BE2C (cell line): ENCODE measurements at regions not wholly inside any gene's neighbourhood (a gene's known extent, or its start where the extent isn't known, plus 50 kb on each side); places are given as distances from the start of the nearest gene placed in this dataset.

Experiments
- DNase-seq: peaks from one replicate; pipeline ENCODE4 v3.0.0-alpha.2; 2020
- H3K27me3 ChIP-seq: fragments of 250-450 bp; sonication (Bioruptor Pico); 2 replicates; pipeline ENCODE4 v1.5.1; 2020; ENCODE audit warnings: mild to moderate bottlenecking
- H3K36me3 ChIP-seq: fragments of 250-450 bp; sonication (Bioruptor Pico); 2 replicates; pipeline ENCODE4 v1.5.1; 2020; ENCODE audit warnings: mild to moderate bottlenecking
- H3K4me1 ChIP-seq: fragments of 250-450 bp; sonication (Bioruptor Pico); 2 replicates; pipeline ENCODE4 v1.5.1; 2020
- H3K4me3 ChIP-seq: 2 replicates; pipeline ENCODE4 v1.5.1; 2011; ENCODE audit warnings: low read depth, low read length
- H3K9me3 ChIP-seq: fragments of 250-450 bp; sonication (Bioruptor Pico); 2 replicates; pipeline ENCODE4 v1.5.1; 2020
- TF ChIP-seq, protein P1 (sequence below): IDR thresholded peaks from 2 replicates; pipeline ENCODE4 v1.5.1; 2012; ENCODE audit warnings: mild to moderate bottlenecking, low read depth, low read length

DNA sequence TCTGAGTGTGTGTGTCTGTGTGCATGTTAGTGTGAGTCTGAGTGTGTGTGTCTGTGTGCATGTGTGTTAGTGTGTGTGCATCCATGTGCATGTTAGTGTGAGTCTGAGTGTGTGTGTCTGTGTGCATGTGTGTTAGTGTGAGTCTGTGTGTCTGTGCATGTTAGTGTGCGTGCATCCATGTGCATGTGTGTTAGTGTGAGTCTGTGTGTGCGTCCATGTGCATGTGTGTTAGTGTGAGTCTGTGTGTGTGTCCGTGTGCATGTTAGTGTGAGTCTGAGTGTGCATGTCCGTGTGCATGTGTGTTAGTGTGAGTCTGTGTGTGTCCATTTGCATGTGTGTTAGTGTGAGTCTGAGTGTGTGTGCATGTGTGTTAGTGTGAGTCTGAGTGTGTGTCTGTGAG is 76.6 kb upstream of the ACTRT2 start:
- DNase-seq, result no peak
- TF ChIP-seq, protein P1, sequence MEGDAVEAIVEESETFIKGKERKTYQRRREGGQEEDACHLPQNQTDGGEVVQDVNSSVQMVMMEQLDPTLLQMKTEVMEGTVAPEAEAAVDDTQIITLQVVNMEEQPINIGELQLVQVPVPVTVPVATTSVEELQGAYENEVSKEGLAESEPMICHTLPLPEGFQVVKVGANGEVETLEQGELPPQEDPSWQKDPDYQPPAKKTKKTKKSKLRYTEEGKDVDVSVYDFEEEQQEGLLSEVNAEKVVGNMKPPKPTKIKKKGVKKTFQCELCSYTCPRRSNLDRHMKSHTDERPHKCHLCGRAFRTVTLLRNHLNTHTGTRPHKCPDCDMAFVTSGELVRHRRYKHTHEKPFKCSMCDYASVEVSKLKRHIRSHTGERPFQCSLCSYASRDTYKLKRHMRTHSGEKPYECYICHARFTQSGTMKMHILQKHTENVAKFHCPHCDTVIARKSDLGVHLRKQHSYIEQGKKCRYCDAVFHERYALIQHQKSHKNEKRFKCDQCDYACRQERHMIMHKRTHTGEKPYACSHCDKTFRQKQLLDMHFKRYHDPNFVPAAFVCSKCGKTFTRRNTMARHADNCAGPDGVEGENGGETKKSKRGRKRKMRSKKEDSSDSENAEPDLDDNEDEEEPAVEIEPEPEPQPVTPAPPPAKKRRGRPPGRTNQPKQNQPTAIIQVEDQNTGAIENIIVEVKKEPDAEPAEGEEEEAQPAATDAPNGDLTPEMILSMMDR, result no peak
- no peaks in the 10 kb centered on the region for H3K36me3 ChIP-seq
- H3K4me1 ChIP-seq, result no peaks in the 10 kb centered on the region
- no peaks in the 10 kb centered on the region for H3K9me3 ChIP-seq
- no peak overlapping the region for H3K4me3 ChIP-seq
- H3K27me3 ChIP-seq, result peaks cover 21% of the 10 kb centered on the region

DNA sequence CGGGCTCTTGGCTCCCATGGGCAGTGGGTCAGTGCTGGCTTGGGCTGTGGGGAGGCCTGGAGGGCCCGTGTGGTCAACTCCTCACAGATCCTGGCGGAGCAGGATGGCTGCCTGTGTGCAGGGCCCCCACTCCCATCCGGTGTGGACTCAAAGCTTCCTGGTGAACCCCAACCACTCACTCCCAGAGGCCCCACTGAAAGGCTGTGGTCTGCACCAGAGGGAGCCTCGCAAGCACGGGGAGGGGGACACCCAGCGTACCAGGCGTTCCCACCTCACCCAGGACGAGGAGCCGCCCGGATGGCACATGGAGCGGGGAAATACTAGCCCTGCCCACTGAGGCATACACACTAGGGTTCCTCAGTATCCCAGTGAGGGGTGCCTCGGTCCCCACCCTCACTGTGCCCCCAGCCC is 75.4 kb upstream of the ACTRT2 start:
- H3K27me3 ChIP-seq, result peaks cover 30% of the 10 kb centered on the region
- no peak for DNase-seq
- no peaks in the 10 kb centered on the region for H3K9me3 ChIP-seq
- TF ChIP-seq, protein P1, result no peak
- H3K4me1 ChIP-seq, result no peaks in the 10 kb centered on the region
- H3K4me3 ChIP-seq, result no peak overlapping the region
- H3K36me3 ChIP-seq, result no peaks in the 10 kb centered on the region

DNA sequence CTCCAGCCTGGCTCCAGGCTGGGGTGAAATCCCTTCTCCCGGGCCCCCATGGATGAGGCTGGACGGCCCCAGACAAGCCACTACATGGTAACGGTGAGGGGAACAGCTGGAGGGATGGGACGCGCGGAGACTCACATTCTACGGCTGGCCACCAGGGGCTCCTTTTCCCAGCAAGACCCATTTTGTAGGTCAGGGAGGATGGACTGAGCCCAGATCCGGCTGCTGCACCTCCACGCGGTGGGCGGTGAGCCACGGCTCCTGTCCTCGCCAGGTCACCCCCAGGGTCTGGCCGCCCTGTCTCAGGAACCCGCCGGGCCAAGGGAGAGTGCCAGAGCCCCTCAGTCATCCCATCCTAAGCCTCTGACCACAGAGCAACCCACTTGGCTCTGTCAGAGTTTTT is 75.0 kb upstream of the ACTRT2 start:
- H3K9me3 ChIP-seq, result no peaks in the 10 kb centered on the region
- no peaks in the 10 kb centered on the region for H3K4me1 ChIP-seq
- peaks cover 32% of the 10 kb centered on the region for H3K27me3 ChIP-seq
- TF ChIP-seq, protein P1, result no peak
- no peak for DNase-seq
- no peak overlapping the region for H3K4me3 ChIP-seq
- no peaks in the 10 kb centered on the region for H3K36me3 ChIP-seq

DNA sequence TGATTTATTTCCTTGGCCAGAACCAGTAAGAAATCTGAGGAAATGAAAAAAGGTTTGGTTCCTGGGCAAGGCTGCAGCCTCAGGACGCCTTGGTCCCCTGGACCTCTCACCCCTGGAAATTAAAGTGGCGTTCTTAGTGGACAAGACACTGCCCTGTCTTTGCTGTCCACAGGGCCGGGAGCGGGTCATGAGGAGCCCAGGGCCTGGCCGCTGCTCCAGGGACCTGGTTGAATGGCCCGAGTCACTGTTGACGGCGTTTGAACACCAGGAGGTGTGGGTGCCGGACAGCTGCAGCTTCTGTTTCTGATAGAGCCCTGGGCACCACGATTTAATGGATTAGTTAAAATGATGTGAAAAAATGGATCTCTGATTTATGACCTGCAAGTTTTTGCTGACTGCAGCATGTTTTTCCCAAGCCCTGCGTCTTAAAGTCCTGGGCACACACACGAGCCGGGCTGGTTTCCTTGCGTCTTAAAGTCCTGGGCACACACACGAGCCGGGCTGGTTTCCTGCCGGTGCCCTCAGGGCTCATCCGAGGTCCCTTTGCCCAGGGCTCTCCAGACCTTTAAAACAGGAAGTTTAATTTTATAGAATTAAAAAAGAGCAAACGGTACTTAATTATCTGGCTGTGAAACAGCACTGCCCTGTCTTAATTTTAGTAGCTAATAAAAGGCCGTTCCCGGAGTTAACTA is 74.1 kb upstream of the ACTRT2 start:
- no peaks in the 10 kb centered on the region for H3K36me3 ChIP-seq
- peaks cover 32% of the 10 kb centered on the region for H3K27me3 ChIP-seq
- H3K9me3 ChIP-seq, result no peaks in the 10 kb centered on the region
- DNase-seq, result no peak
- no peak overlapping the region for H3K4me3 ChIP-seq
- H3K4me1 ChIP-seq, result no peaks in the 10 kb centered on the region
- TF ChIP-seq, protein P1, result no peak

DNA sequence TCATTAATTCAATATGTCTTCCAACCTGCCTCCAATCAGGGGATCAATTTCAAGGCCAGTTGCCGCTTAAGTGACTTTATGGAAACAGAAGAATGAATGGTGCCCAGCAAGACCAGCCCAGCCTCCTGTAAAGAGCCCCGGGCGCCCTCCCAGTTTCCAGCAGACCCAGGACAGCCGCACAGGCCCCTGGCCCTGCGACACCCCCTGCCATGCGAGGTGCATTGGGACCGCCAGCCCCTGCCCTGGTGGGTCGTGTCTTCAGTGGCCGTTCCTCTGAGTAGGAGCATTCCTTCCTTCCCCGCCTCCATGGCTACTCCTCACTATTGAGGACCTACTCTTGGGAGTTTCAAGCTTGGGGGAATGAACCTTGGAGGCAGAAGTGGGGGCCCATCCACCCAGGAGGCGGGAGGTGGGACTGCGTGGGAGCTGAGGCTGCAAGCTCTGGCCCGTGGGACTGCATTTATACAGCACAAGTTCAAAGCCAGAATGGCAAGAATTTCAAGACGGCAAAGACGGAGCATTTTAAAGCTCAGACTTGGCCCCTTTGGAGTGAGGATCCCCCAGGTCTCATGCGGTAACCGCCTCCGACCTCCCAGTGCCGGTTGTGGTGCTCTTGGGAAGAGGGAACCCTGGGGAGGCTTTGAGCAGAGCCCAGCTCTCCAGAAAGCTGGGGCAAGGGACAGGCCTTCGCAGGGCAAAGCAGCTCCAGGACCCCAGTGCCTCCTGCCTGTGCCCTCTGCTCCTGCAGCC is 73.1 kb upstream of the ACTRT2 start:
- Histone ChIP-seq H3K36me3 (no peaks in the 10 kb centered on the region), H3K4me3 (no peak overlapping the region), H3K4me1 (no peaks in the 10 kb centered on the region), H3K9me3 (no peaks in the 10 kb centered on the region), H3K27me3 (peaks cover 32% of the 10 kb centered on the region)
- TF ChIP-seq, protein P1, result no peak
- DNase-seq, result no peak
